Natural killer cell (primary cell): ENCODE measurements at regions not wholly inside any gene's neighbourhood (a gene's known extent, or its start where the extent isn't known, plus 50 kb on each side); places are given as distances from the start of the nearest gene placed in this dataset.

Source experiments
- ATAC-seq, 3 donors: fragments of 150-1000 bp in 2 of 3; fragments of 200-7000 bp in 1 of 3; cut with Tn5 transposase; 1 replicate in 1 of 3; 2 replicates in 2 of 3; pipeline ENCODE4 v1.10.0; 2021; ENCODE audit warnings: mild to moderate bottlenecking in 2 of 3, moderate library complexity in 2 of 3
- DNase-seq, 2 donors: peaks; one replicate each; pipeline versions ENCODE4 v3.0.0 to v3.0.0-alpha.2; 2013 to 2021; ENCODE audit warnings: mixed read lengths in 1 of 2
- H3K27ac ChIP-seq: one replicate; pipeline ENCODE4 v1.5.1; 2013; ENCODE audit warnings: mild to moderate bottlenecking, low read length
- H3K27me3 ChIP-seq: one replicate; pipeline ENCODE4 v1.6.1; 2013; ENCODE audit warnings: low read length; ENCODE audit not compliant: control insufficient read depth, insufficient read depth
- H3K36me3 ChIP-seq: one replicate; pipeline ENCODE4 v1.6.1; 2013; ENCODE audit warnings: low read length; ENCODE audit not compliant: control insufficient read depth, insufficient read depth
- H3K4me1 ChIP-seq: one replicate; pipeline ENCODE4 v1.6.1; 2013; ENCODE audit warnings: low read length; ENCODE audit not compliant: control insufficient read depth, insufficient read depth
- H3K4me3 ChIP-seq: one replicate; pipeline ENCODE4 v1.5.1; 2013; ENCODE audit warnings: low read length
- H3K9me3 ChIP-seq: one replicate; pipeline ENCODE4 v1.6.1; 2013; ENCODE audit warnings: low read length; ENCODE audit not compliant: control insufficient read depth, insufficient read depth
- H3K27ac Mint-ChIP-seq, 2 donors: one replicate each; pipeline ENCODE4 v1.8.0; 2022; ENCODE audit warnings: mild to moderate bottlenecking in 2 of 2, mixed read lengths in 2 of 2, moderate library complexity in 1 of 2
- H3K27me3 Mint-ChIP-seq, 2 donors: one replicate each; pipeline ENCODE4 v1.8.0; 2022; ENCODE audit warnings: low read depth in 2 of 2, mixed read lengths in 2 of 2
- H3K36me3 Mint-ChIP-seq: one replicate; pipeline ENCODE4 v1.8.0; 2022; ENCODE audit warnings: mixed read lengths
- H3K4me1 Mint-ChIP-seq, 2 donors: one replicate each; pipeline ENCODE4 v1.8.0; 2022; ENCODE audit warnings: mixed read lengths in 2 of 2
- H3K4me3 Mint-ChIP-seq: one replicate; pipeline ENCODE4 v1.8.0; 2022; ENCODE audit warnings: mild to moderate bottlenecking, moderate library complexity, mixed read lengths
- H3K9me3 Mint-ChIP-seq, 2 donors: one replicate each; pipeline ENCODE4 v1.8.0; 2022; ENCODE audit warnings: mixed read lengths in 2 of 2
- CTCF ChIP-seq: fragments of 200-600 bp; IDR thresholded peaks from one replicate; pipeline ENCODE4 v1.8.0; 2022; ENCODE audit warnings: antibody characterized with exemption
- WGBS: methylation state at CpG from one replicate; pipeline ENCODE4 v1.1.7; 2013; ENCODE audit warnings: missing lambda C conversion rate; ENCODE audit not compliant: insufficient coverage; 5-methylcytosine and 5-hydroxymethylcytosine counted together
- intact Hi-C: fragments of 100-400 bp; cut with micrococcal nuclease; formaldehyde crosslinking; loops from one replicate; pipeline ENCODE4 v1.14.2; 2022

- Histone ChIP-seq H3K27me3 (no peaks in the 10 kb centered on the region), H3K27ac (no peak overlapping the region), H3K36me3 (no peaks in the 10 kb centered on the region), H3K4me3 (no peak overlapping the region), H3K4me1 (no peaks in the 10 kb centered on the region), H3K9me3 (no peaks in the 10 kb centered on the region)
- no peak overlapping the region for H3K4me3 Mint-ChIP-seq
- no peak for ATAC-seq
- peaks cover 2 to 9% of the 10 kb centered on the region in 2 donors for H3K9me3 Mint-ChIP-seq
- 88% methylated on average over 2 of the region's 2 CpGs for WGBS
- no peaks in the 10 kb centered on the region for H3K36me3 Mint-ChIP-seq
- no peak for DNase-seq
- H3K27ac Mint-ChIP-seq = no peak overlapping the region
- no peak for TF ChIP-seq CTCF
- H3K27me3 Mint-ChIP-seq = no peaks in the 10 kb centered on the region
- H3K4me1 Mint-ChIP-seq = no peaks in the 10 kb centered on the region
- intact Hi-C loops = no loop called here
Measured at GRCh38 chr4:189087971-189088370, 852.7 kb upstream of the FRG1 start.

GRCh38 chr4:189088780-189089179 is 851.9 kb upstream of the FRG1 start:
- Histone ChIP-seq H3K4me3 (no peak overlapping the region), H3K27me3 (no peaks in the 10 kb centered on the region), H3K4me1 (no peaks in the 10 kb centered on the region), H3K27ac (no peak overlapping the region), H3K36me3 (no peaks in the 10 kb centered on the region), H3K9me3 (no peaks in the 10 kb centered on the region)
- no peak overlapping the region for H3K27ac Mint-ChIP-seq
- H3K36me3 Mint-ChIP-seq = no peaks in the 10 kb centered on the region
- DNase-seq (no peak), ATAC-seq (no peak)
- peaks cover 2 to 9% of the 10 kb centered on the region in 2 donors for H3K9me3 Mint-ChIP-seq
- intact Hi-C loops = no loop called here
- no peak for TF ChIP-seq CTCF
- H3K27me3 Mint-ChIP-seq = no peaks in the 10 kb centered on the region
- H3K4me3 Mint-ChIP-seq = no peak overlapping the region
- H3K4me1 Mint-ChIP-seq = no peaks in the 10 kb centered on the region
- WGBS = 76% methylated on average over 5 of the region's 5 CpGs

- Mint-ChIP-seq H3K27me3 (no peaks in the 10 kb centered on the region), H3K36me3 (peaks cover 4% of the 10 kb centered on the region), H3K4me3 (no peak overlapping the region), H3K9me3 (peaks cover 2 to 5% of the 10 kb centered on the region in 2 donors), H3K27ac (no peak overlapping the region), H3K4me1 (no peaks in the 10 kb centered on the region)
- no peaks in the 10 kb centered on the region for H3K9me3 ChIP-seq
- ATAC-seq (no peak), DNase-seq (no peak)
- no peaks in the 10 kb centered on the region for H3K36me3 ChIP-seq
- no peaks in the 10 kb centered on the region for H3K4me1 ChIP-seq
- intact Hi-C loops = no loop called here
- no peak for TF ChIP-seq CTCF
- H3K27ac ChIP-seq = no peak overlapping the region
- H3K4me3 ChIP-seq = no peak overlapping the region
- WGBS = 77% methylated on average over 1 of the region's 2 CpGs
- H3K27me3 ChIP-seq = no peaks in the 10 kb centered on the region
Measured at GRCh38 chr4:189090174-189090814, 850.4 kb upstream of the FRG1 start.

GRCh38 chr4:189092581-189092980 is 848.1 kb upstream of the FRG1 start:
- no peak overlapping the region for H3K4me3 ChIP-seq
- peaks cover 7 to 9% of the 10 kb centered on the region in 2 donors for H3K9me3 Mint-ChIP-seq
- no peaks in the 10 kb centered on the region for H3K4me1 ChIP-seq
- H3K36me3 ChIP-seq = no peaks in the 10 kb centered on the region
- intact Hi-C loops = no loop called here
- no peaks in the 10 kb centered on the region for H3K27me3 ChIP-seq
- H3K4me1 Mint-ChIP-seq = no peaks in the 10 kb centered on the region
- TF ChIP-seq CTCF = no peak
- WGBS = 63% methylated on average over 4 of the region's 4 CpGs
- peaks cover 10% of the 10 kb centered on the region for H3K36me3 Mint-ChIP-seq
- DNase-seq (no peak), ATAC-seq (no peak)
- H3K4me3 Mint-ChIP-seq = no peak overlapping the region
- H3K27ac Mint-ChIP-seq = no peak overlapping the region
- H3K9me3 ChIP-seq = peaks cover 7% of the 10 kb centered on the region
- H3K27me3 Mint-ChIP-seq = no peaks in the 10 kb centered on the region
- no peak overlapping the region for H3K27ac ChIP-seq
